WERI-Rb-1 (cell line): ENCODE measurements at regions not wholly inside any gene's neighbourhood (a gene's known extent, or its start where the extent isn't known, plus 50 kb on each side); places are given as distances from the start of the nearest gene placed in this dataset.

Experiments
- DNase-seq: peaks from one replicate; pipeline ENCODE4 v3.0.0-alpha.2; 2020
- H3K27ac ChIP-seq: fragments of 250-450 bp; sonication (Bioruptor Pico); 2 replicates; pipeline ENCODE4 v1.5.1; 2020; ENCODE audit warnings: mild to moderate bottlenecking, moderate library complexity
- H3K27me3 ChIP-seq: fragments of 250-450 bp; sonication (Bioruptor Pico); 2 replicates; pipeline ENCODE4 v1.5.1; 2021; ENCODE audit warnings: mild to moderate bottlenecking, low read depth, moderate library complexity; ENCODE audit not compliant: insufficient read depth, severe bottlenecking
- H3K36me3 ChIP-seq: fragments of 250-450 bp; sonication (Bioruptor Pico); 2 replicates; pipeline ENCODE4 v1.5.1; 2020; ENCODE audit warnings: mild to moderate bottlenecking, moderate library complexity
- H3K4me3 ChIP-seq: 2 replicates; pipeline ENCODE4 v1.5.1; 2011; ENCODE audit warnings: low read depth, mild to moderate bottlenecking, control low read depth, low read length
- H3K9me3 ChIP-seq: fragments of 250-450 bp; sonication (Bioruptor Pico); 2 replicates; pipeline ENCODE4 v1.5.1; 2021; ENCODE audit warnings: mild to moderate bottlenecking, moderate library complexity; ENCODE audit not compliant: severe bottlenecking
- CTCF ChIP-seq: IDR thresholded peaks from 2 replicates; pipeline ENCODE4 v1.5.1; 2011; ENCODE audit warnings: low read depth, mild to moderate bottlenecking, control low read depth, inconsistent platforms, low read length

GRCh38 chr22:49499433-49500075 is 328.1 kb downstream of the BRD1 start:
- DNase-seq: no peak
- no peaks in the 10 kb centered on the region for H3K36me3 ChIP-seq
- no peak overlapping the region for H3K4me3 ChIP-seq
- H3K9me3 ChIP-seq: no peaks in the 10 kb centered on the region
- TF ChIP-seq CTCF: no peak
- no peaks in the 10 kb centered on the region for H3K27me3 ChIP-seq
- no peak overlapping the region for H3K27ac ChIP-seq

- no peak for DNase-seq
- Histone ChIP-seq H3K9me3 (no peaks in the 10 kb centered on the region), H3K27ac (no peak overlapping the region), H3K27me3 (no peaks in the 10 kb centered on the region), H3K4me3 (no peak overlapping the region), H3K36me3 (no peaks in the 10 kb centered on the region)
- TF ChIP-seq CTCF: no peak
Observed at GRCh38 chr22:49497266-49497665, 330.4 kb downstream of the BRD1 start.

GRCh38 chr22:49494555-49494954 is 333.1 kb downstream of the BRD1 start:
- H3K9me3 ChIP-seq: no peaks in the 10 kb centered on the region

GRCh38 chr22:49492741-49493251 is 334.9 kb downstream of the BRD1 start:
- no peak overlapping the region for H3K4me3 ChIP-seq
- no peak for TF ChIP-seq CTCF
- no peaks in the 10 kb centered on the region for H3K27me3 ChIP-seq
- no peaks in the 10 kb centered on the region for H3K9me3 ChIP-seq
- H3K36me3 ChIP-seq: no peaks in the 10 kb centered on the region
- DNase-seq: no peak
- no peak overlapping the region for H3K27ac ChIP-seq

More at GRCh38 chr22:49494555-49494954, 333.1 kb downstream of the BRD1 start:
- no peak for DNase-seq
- TF ChIP-seq CTCF: no peak
- Histone ChIP-seq H3K27ac (no peak overlapping the region), H3K36me3 (no peaks in the 10 kb centered on the region), H3K27me3 (no peaks in the 10 kb centered on the region), H3K4me3 (no peak overlapping the region)

- Histone ChIP-seq H3K36me3 (no peaks in the 10 kb centered on the region), H3K27ac (no peak overlapping the region), H3K4me3 (no peak overlapping the region), H3K9me3 (no peaks in the 10 kb centered on the region), H3K27me3 (no peaks in the 10 kb centered on the region)
- no peak for DNase-seq
- no peak for TF ChIP-seq CTCF
Observed at GRCh38 chr22:49492308-49492707, 335.4 kb downstream of the BRD1 start.

GRCh38 chr22:49491726-49492125 is 335.9 kb downstream of the BRD1 start:
- TF ChIP-seq CTCF: no peak
- Histone ChIP-seq H3K9me3 (no peaks in the 10 kb centered on the region), H3K27me3 (no peaks in the 10 kb centered on the region), H3K27ac (no peak overlapping the region), H3K36me3 (no peaks in the 10 kb centered on the region), H3K4me3 (no peak overlapping the region)
- DNase-seq: no peak
